Common myeloid progenitor, CD34-positive (primary cell): ENCODE measurements at regions not wholly inside any gene's neighbourhood (a gene's known extent, or its start where the extent isn't known, plus 50 kb on each side); places are given as distances from the start of the nearest gene placed in this dataset.

Experiments used
- CTCF ChIA-PET: fragments of 350-600 bp; sonication (Branson Sonifier 250); formaldehyde crosslinking; loops from one replicate; lab custom pipeline; 2021; ENCODE audit warnings: antibody characterized with exemption; lab: Charles Lee
- POLR2A ChIA-PET: fragments of 350-600 bp; sonication (Branson Sonifier 250); formaldehyde crosslinking; loops from one replicate; lab custom pipeline; 2021; ENCODE audit warnings: antibody characterized with exemption; lab: Charles Lee
- DNase-seq, 3 donors: peaks; one replicate each; pipeline versions ENCODE4 v3.0.0 to v3.0.0-alpha.2; 2013
- H3K27ac ChIP-seq, 2 experiments: 1 replicate in 1 of 2; 2 replicates in 1 of 2; pipeline ENCODE4 v1.7.0; 2013; ENCODE audit warnings: inconsistent platforms in 2 of 2, low read length in 2 of 2, mild to moderate bottlenecking in 2 of 2, low read depth in 1 of 2, moderate library complexity in 1 of 2; ENCODE audit not compliant: severe bottlenecking in 2 of 2, insufficient read depth in 1 of 2, poor library complexity in 1 of 2
- H3K27me3 ChIP-seq, 5 experiments: replicated peaks in 2 of 5; 1 replicate in 3 of 5; 2 replicates in 2 of 5; pipeline versions ENCODE4 v1.6.1 to v1.7.0; 2013; ENCODE audit warnings: low read length in 4 of 5, mild to moderate bottlenecking in 2 of 5, moderate library complexity in 2 of 5, inconsistent platforms in 1 of 5; ENCODE audit not compliant: insufficient read depth in 5 of 5, control insufficient read depth in 4 of 5
- H3K36me3 ChIP-seq, 4 experiments: 1 replicate in 2 of 4; 2 replicates in 2 of 4; pipeline versions ENCODE4 v1.6.1 to v1.7.0; 2013; ENCODE audit warnings: low read length in 3 of 4, control low read depth in 1 of 4, mild to moderate bottlenecking in 1 of 4; ENCODE audit not compliant: control insufficient read depth in 4 of 4, insufficient read depth in 4 of 4
- H3K4me1 ChIP-seq, 4 experiments: 1 replicate in 3 of 4; 2 replicates in 1 of 4; pipeline versions ENCODE4 v1.6.1 to v1.7.1; 2013; ENCODE audit warnings: low read length in 3 of 4, mild to moderate bottlenecking in 3 of 4, control low read depth in 1 of 4, inconsistent platforms in 1 of 4, moderate library complexity in 1 of 4; ENCODE audit not compliant: control insufficient read depth in 4 of 4, insufficient read depth in 4 of 4; ENCODE audit errors: control extremely low read depth in 1 of 4
- H3K4me3 ChIP-seq, 7 experiments: 1 replicate in 4 of 7; 2 replicates in 3 of 7; pipeline versions ENCODE4 v1.5.1 to v1.7.0; 2013; ENCODE audit warnings: mild to moderate bottlenecking in 7 of 7, low read length in 6 of 7, moderate library complexity in 6 of 7, inconsistent platforms in 2 of 7, low read depth in 2 of 7, control low read depth in 1 of 7; ENCODE audit not compliant: insufficient read depth in 4 of 7, control insufficient read depth in 1 of 7; ENCODE audit errors: extremely low read depth in 1 of 7
- H3K9me3 ChIP-seq, 5 experiments: 1 replicate in 4 of 5; 2 replicates in 1 of 5; pipeline versions ENCODE4 v1.6.1 to v1.7.1; 2013; ENCODE audit warnings: low read length in 4 of 5, mild to moderate bottlenecking in 2 of 5, inconsistent platforms in 1 of 5, low read depth in 1 of 5, moderate library complexity in 1 of 5; ENCODE audit not compliant: control insufficient read depth in 4 of 5, insufficient read depth in 2 of 5; ENCODE audit errors: control extremely low read depth in 1 of 5
- WGBS: methylation state at CpG from one replicate; pipeline ENCODE4 v1.1.5; 2013; ENCODE audit not compliant: insufficient coverage; 5-methylcytosine and 5-hydroxymethylcytosine counted together

GRCh38 chr2:72051204-72051603, 96.5 kb downstream of the CYP26B1 start:
- no peaks in the 10 kb centered on the region for H3K4me1 ChIP-seq
- no peaks in the 10 kb centered on the region for H3K36me3 ChIP-seq
- no peak overlapping the region for H3K4me3 ChIP-seq
- H3K27ac ChIP-seq, result no peak overlapping the region
- WGBS, result no CpG with 5 or more reads among the region's 2 CpGs
- H3K27me3 ChIP-seq, result no peaks in the 10 kb centered on the region
- H3K9me3 ChIP-seq, result peaks cover 0 to 6% (median 0%) of the 10 kb centered on the region in 5 experiments
- no peak for DNase-seq
- CTCF ChIA-PET, result no interaction called here
- POLR2A ChIA-PET, result no interaction called here

- ChIA-PET CTCF (no interaction called here), POLR2A (no interaction called here)
Measured at GRCh38 chr2:72050734-72051133, 96.9 kb downstream of the CYP26B1 start.

GRCh38 chr2:72048881-72049477, 98.7 kb downstream of the CYP26B1 start:
- CTCF ChIA-PET, result no interaction called here
- H3K4me1 ChIP-seq, result no peaks in the 10 kb centered on the region
- H3K27me3 ChIP-seq, result no peaks in the 10 kb centered on the region
- no peak overlapping the region for H3K4me3 ChIP-seq
- no peaks in the 10 kb centered on the region for H3K36me3 ChIP-seq
- POLR2A ChIA-PET, result no interaction called here
- peaks cover 0 to 11% (median 0%) of the 10 kb centered on the region in 5 experiments for H3K9me3 ChIP-seq
- DNase-seq, result no peak
- H3K27ac ChIP-seq, result no peak overlapping the region

More at GRCh38 chr2:72050734-72051133, 96.9 kb downstream of the CYP26B1 start:
- H3K4me3 ChIP-seq, result no peak overlapping the region
- DNase-seq, result no peak
- H3K27me3 ChIP-seq, result no peaks in the 10 kb centered on the region
- H3K4me1 ChIP-seq, result no peaks in the 10 kb centered on the region
- H3K27ac ChIP-seq, result no peak overlapping the region
- H3K9me3 ChIP-seq, result peaks cover 0 to 6% (median 0%) of the 10 kb centered on the region in 5 experiments
- WGBS, result 94% methylated on average over 2 of the region's 2 CpGs
- H3K36me3 ChIP-seq, result no peaks in the 10 kb centered on the region

GRCh38 chr2:72043985-72044384, 103.7 kb downstream of the CYP26B1 start:
- CTCF ChIA-PET, result no interaction called here
- Histone ChIP-seq H3K27ac (no peak overlapping the region), H3K9me3 (peaks cover 0 to 11% (median 4%) of the 10 kb centered on the region in 5 experiments), H3K4me3 (no peak overlapping the region), H3K4me1 (no peaks in the 10 kb centered on the region), H3K27me3 (no peaks in the 10 kb centered on the region), H3K36me3 (no peaks in the 10 kb centered on the region)
- POLR2A ChIA-PET, result no interaction called here
- DNase-seq, result no peak

- Histone ChIP-seq H3K4me3 (no peak overlapping the region), H3K27me3 (no peaks in the 10 kb centered on the region), H3K4me1 (no peaks in the 10 kb centered on the region), H3K9me3 (peaks cover 0 to 8% (median 3%) of the 10 kb centered on the region in 5 experiments), H3K36me3 (no peaks in the 10 kb centered on the region), H3K27ac (no peak overlapping the region)
- DNase-seq, result no peak
- 65% methylated on average over 3 of the region's 5 CpGs for WGBS
- ChIA-PET POLR2A (no interaction called here), CTCF (no interaction called here)
Measured at GRCh38 chr2:72041638-72042111, 106.0 kb downstream of the CYP26B1 start.

- CTCF ChIA-PET, result no interaction called here
- DNase-seq, result no peak
Measured at GRCh38 chr2:72040629-72041571, 106.8 kb downstream of the CYP26B1 start.

GRCh38 chr2:72038524-72038923, 109.1 kb downstream of the CYP26B1 start:
- no peak for DNase-seq
- ChIA-PET CTCF (no interaction called here), POLR2A (interaction anchor here (0.6 kb wide), 1 partner anchor 56 kb away, joined by 5 read pairs; no protein-coding TSS in a partner anchor)
- Histone ChIP-seq H3K27me3 (no peaks in the 10 kb centered on the region), H3K4me1 (no peaks in the 10 kb centered on the region), H3K27ac (no peak overlapping the region), H3K4me3 (no peak overlapping the region), H3K9me3 (peaks cover 0 to 2% (median 1%) of the 10 kb centered on the region in 5 experiments), H3K36me3 (no peaks in the 10 kb centered on the region)
- WGBS, result 94% methylated on average over 3 of the region's 5 CpGs

More at GRCh38 chr2:72040629-72041571, 106.8 kb downstream of the CYP26B1 start:
- no peak overlapping the region for H3K4me3 ChIP-seq
- H3K27me3 ChIP-seq, result no peaks in the 10 kb centered on the region
- WGBS, result 85% methylated on average over 8 of the region's 12 CpGs
- H3K4me1 ChIP-seq, result no peaks in the 10 kb centered on the region
- H3K9me3 ChIP-seq, result peaks cover 0 to 8% (median 3%) of the 10 kb centered on the region in 5 experiments
- POLR2A ChIA-PET, result no interaction called here
- H3K36me3 ChIP-seq, result no peaks in the 10 kb centered on the region
- H3K27ac ChIP-seq, result no peak overlapping the region
